ENCODE measurements at regions not wholly inside any gene's neighbourhood (a gene's known extent, or its start where the extent isn't known, plus 50 kb on each side); places are given as distances from the start of the nearest gene placed in this dataset.
"Not testable (repeated sequence)": the region's sequence is repeated elsewhere in the genome, so short reads cannot be mapped to it uniquely, and the experiment has no call there.

DNA sequence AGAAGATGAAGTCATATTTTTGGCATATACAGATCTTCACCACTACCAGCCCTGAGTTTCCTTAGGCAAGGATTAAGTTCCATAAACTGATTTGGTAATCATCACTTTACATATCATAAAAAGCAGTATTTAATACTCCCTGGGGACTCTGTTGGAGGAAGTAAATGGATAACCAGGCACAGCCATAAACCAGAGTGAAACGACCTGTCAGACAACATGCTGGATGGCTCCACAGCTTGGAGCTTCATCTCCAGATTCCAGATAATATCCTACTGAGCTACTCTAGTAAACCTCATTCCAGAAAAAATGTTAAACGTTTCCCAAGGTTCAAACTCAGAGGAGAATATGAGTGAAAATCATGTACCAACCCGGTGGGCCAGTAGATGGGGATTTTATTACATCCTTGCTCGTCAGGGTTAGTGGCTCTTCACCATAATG, 109.2 kb downstream of the BASP1 start:
- DNase-seq (ENCODE audit: low read depth in 4 of 4, low spot score in 3 of 4): no peak

GRCh38 chr5:17327048-17327625, 109.7 kb downstream of the BASP1 start:
- DNase-seq (ENCODE audit: low read depth in 4 of 4, low spot score in 3 of 4): no peak

DNA sequence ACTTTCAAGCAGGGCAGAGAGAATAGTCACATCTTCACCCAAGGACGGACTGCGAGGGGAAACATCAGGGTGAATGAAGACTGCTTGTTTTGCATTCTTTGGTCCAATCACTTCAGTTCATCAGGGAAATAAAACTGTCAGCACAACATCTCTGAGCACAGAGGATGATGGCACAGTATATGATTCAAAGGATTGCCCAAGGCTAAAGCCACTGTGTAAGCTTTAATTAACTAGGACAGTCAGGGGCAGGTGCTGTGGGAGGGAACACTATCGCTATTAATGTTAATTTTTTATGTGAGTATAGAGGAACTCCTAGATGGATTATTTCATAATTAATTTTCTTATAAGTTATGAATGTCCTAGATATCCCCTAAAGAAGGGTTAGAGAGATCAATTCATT, 112.1 kb downstream of the BASP1 start:
- no peak for DNase-seq (ENCODE audit: low read depth in 4 of 4, low spot score in 3 of 4)

DNA sequence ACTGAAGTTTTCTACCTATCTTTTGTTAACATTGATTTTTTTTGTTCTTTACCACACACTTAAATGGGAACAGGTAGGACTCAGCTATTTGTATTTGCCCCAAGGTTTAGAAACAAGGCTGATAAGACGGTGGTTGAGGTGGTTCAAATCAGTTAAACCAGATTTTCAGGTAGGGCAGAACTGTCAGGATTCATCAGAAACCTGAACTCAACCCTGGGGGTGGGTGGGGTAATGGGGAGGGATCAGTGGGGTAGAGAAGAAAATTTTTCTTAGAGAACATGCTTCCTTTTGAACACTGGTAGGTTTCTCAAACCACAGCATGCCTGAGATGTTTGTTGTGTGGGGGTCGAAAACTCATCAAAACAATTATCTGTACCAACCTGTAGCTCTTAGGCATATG, 113.0 kb downstream of the BASP1 start:
- no peak for DNase-seq (ENCODE audit: low read depth in 4 of 4, low spot score in 3 of 4)

- no peak for DNase-seq (ENCODE audit: low read depth in 4 of 4, low spot score in 3 of 4)
These were observed 114.2 kb downstream of the BASP1 start for GRCh38 chr5:17331651-17332050.

DNA sequence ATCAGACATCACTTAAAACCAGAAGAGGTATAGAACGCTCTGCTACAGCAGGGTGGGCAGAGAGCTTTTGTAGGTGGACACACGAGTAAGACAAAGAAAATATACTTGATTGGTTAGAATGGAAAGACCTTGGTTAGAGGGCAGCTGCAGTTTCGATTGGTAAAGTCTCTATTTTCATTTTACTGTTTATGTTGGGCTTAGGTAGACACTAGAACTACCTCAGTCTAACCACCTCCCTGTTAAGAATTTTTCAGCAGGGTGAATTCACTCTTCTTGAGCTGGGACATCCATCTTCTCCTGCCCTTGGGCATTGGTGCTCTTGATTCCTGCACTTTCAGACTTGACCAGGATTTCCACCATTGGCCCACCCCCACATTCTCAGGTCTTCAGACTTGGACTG, 116.3 kb downstream of the BASP1 start:
- no peak for DNase-seq (ENCODE audit: low read depth in 4 of 4, low spot score in 3 of 4)

DNA sequence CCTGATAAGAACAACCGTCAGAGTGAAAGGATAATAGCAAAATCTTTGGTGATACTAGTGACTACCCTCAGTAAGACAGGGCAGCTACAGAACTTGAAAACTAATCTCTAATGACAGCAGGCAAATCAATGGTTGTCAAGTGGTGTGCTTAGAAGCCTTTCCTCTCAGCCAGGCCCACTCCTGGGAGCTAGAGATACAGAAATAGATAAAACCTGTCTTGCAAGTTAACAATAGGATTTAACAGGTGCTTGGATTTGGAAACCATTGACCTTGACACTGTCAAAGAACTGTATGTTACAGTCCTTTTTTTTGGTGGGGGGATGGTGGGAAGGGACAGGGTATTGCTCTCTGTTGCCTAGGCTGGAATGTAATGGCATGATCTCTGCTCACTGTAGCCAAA, 118.6 kb downstream of the BASP1 start:
- no peak for DNase-seq (ENCODE audit: low read depth in 4 of 4, low spot score in 3 of 4)

DNA sequence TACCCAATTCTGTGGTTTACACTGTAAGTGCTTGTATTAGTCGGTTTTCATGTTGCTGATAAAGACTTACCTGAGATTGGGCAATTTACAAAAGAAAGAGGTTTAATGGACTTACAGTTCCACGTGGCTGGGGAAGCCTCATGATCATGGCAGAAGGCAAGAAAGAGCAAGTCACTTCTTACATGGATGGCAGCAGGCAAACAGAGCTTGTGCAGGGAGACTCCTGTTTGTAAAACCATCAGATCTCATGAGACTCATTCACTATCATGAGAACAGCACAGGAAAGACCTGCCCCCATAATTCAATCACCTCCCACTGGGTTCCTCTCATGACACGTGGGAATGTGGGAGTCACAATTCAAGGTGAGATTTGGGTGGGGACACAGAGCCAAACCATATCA, 119.3 kb downstream of the BASP1 start:
- DNase-seq (ENCODE audit: low read depth in 4 of 4, low spot score in 3 of 4): not testable (repeated sequence)

- no peak for DNase-seq (ENCODE audit: low read depth in 4 of 4, low spot score in 3 of 4)
These were observed 122.4 kb downstream of the BASP1 start for GRCh38 chr5:17339841-17340240.

DNA sequence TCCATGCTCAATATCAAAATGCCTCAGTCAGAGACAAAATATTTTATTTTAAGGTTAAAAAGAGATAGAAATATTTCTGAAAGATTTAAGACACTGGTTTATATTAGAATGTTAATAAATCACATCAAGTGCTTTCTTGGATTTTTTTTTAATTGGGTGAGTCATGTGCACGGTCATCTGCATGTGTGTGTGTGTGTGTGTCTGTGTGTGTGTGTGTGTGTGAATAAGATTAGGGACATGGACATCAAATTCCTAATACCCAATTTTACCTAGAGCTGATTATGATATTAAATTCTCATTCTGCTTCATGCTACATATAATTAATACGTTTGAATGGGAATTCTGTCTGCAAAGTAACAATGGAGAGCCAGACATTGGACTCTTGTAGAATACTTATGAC, 122.9 kb downstream of the BASP1 start:
- DNase-seq (ENCODE audit: low read depth in 4 of 4, low spot score in 3 of 4): no peak

DNA sequence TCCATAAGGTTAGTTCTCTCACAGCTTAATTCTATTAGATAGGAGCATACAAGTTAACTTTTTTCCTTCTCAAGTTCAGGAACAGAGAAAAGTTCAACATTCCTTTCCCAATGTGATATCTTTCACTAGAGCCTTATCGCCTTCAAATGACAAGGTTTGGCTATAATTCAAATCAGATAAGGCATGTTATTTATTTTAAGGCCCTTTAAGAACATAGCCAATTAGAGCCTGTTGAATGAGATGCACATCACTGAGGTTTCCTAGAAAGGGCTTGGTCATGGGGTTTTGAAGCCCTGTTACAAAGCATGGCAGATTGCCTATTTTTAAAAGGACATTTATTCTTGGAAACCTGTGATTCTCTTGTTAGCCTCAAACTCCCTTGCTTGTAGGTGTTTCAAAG, 123.4 kb downstream of the BASP1 start:
- DNase-seq (ENCODE audit: low read depth in 4 of 4, low spot score in 3 of 4): peak; percentile 16 to 47 (median 33)

DNA sequence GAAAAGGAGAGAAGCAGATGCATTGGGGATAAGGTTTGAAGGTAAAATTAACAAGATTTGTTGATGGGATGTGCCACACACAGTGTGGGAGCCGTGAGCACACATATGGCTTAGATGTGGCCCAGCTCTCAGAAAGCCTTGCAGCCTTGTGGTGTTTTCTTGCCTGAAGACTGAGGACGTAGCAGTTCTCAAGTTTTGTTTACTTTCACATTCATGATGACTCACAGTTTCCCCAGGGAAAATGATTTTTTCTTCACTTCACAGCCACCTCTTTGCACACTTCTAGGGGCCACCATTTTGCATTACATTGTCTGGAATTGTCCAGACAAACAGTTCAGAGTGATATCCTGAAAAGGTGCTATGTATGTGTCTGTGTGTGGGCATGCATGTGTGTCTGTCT, 126.2 kb downstream of the BASP1 start:
- peak in 1 of 4 donors; percentile 8 for DNase-seq (ENCODE audit: low read depth in 4 of 4, low spot score in 3 of 4)

- DNase-seq (ENCODE audit: low read depth in 4 of 4, low spot score in 3 of 4): no peak
These were observed 129.4 kb downstream of the BASP1 start for GRCh38 chr5:17346811-17347210.

DNA sequence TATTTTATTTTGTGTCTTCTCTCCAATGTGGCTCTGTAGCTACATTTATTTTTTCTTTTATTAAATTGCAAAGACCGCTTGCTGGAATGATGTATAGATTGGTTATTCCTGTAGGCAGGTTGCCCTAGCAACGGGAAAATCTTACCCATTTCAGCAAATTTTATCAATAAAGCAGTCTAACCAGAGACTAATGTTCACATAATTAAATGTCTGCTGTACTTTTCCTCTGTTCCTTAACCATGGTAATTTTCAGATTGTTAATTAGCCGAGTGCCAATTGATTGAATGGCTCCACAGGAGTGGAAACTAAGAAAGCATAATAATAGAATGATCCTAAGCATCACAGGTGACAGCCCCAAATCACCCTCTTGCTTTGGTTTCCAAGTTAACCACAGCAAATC, 134.8 kb downstream of the BASP1 start:
- no peak for DNase-seq (ENCODE audit: low read depth in 4 of 4, low spot score in 3 of 4)

DNA sequence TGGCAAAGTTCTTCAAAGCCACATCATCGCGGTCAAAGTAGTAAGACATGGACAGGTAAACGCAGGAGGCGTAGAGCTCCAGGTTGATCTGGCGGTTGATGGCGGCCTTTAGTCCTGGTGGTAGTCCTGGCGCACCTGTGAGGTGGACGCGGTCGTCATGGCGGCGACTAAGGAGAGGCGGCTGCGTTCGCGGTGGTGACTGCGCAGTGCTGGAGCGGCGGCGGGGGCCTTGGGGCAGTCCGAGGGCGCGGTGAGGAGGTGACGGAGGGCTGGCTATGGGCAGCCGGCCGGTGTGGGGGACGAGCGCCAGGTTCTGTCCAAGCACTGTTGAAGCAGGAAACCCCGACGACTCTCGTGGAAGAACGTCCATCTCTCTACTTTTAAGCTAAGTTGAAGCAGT, 136.8 kb downstream of the BASP1 start:
- DNase-seq (ENCODE audit: low read depth in 4 of 4, low spot score in 3 of 4): no peak

- DNase-seq (ENCODE audit: low read depth in 4 of 4, low spot score in 3 of 4): no peak
These were observed 138.3 kb downstream of the BASP1 start for GRCh38 chr5:17355586-17356346.

- no peak for DNase-seq (ENCODE audit: low read depth in 4 of 4, low spot score in 3 of 4)
These were observed 139.1 kb downstream of the BASP1 start for GRCh38 chr5:17356551-17356950.

- DNase-seq (ENCODE audit: low read depth in 4 of 4, low spot score in 3 of 4): no peak
These were observed 140.1 kb downstream of the BASP1 start for GRCh38 chr5:17357504-17357903.

GRCh38 chr5:17358031-17358430, 140.0 kb upstream of the TAF11L2 start:
- DNase-seq (ENCODE audit: low read depth in 4 of 4, low spot score in 3 of 4): no peak

DNA sequence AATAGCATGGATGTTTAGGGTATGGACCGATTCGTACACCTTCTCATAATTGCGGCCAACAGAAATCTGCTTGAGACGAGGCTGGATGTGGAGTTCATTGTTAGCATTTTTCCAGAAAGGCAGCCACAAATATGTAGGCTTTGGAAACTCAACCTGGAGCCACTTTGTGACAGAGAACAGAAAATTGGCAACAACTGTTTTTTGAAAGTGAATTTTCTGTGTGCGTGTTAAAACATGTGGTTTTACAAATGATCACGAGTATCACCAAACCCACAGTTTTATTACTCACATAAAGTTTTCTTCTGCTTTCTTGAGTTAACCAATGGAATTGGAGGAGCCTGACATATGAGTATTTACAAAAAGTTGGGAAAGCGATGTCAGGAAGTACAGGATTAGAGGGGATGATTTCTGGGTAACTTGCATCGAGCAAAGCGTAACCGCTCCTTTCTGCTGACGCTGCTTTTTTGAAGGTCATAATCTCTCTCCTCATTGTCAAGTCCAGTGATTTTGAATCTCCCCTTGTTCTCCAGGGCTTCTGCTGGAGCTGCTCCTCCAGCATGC, 138.5 kb upstream of the TAF11L2 start:
- DNase-seq (ENCODE audit: low read depth in 4 of 4, low spot score in 3 of 4): no peak

- DNase-seq (ENCODE audit: low read depth in 4 of 4, low spot score in 3 of 4): no peak
These were observed 137.2 kb upstream of the TAF11L2 start for GRCh38 chr5:17360879-17361278.

GRCh38 chr5:17361331-17361730, 136.7 kb upstream of the TAF11L2 start:
- DNase-seq (ENCODE audit: low read depth in 4 of 4, low spot score in 3 of 4): no peak
